ENCODE measurements at regions not wholly inside any gene's neighbourhood (a gene's known extent, or its start where the extent isn't known, plus 50 kb on each side); places are given as distances from the start of the nearest gene placed in this dataset.

- TF ChIP-seq, protein P1, sequence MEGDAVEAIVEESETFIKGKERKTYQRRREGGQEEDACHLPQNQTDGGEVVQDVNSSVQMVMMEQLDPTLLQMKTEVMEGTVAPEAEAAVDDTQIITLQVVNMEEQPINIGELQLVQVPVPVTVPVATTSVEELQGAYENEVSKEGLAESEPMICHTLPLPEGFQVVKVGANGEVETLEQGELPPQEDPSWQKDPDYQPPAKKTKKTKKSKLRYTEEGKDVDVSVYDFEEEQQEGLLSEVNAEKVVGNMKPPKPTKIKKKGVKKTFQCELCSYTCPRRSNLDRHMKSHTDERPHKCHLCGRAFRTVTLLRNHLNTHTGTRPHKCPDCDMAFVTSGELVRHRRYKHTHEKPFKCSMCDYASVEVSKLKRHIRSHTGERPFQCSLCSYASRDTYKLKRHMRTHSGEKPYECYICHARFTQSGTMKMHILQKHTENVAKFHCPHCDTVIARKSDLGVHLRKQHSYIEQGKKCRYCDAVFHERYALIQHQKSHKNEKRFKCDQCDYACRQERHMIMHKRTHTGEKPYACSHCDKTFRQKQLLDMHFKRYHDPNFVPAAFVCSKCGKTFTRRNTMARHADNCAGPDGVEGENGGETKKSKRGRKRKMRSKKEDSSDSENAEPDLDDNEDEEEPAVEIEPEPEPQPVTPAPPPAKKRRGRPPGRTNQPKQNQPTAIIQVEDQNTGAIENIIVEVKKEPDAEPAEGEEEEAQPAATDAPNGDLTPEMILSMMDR (IDR thresholded peaks at IDR 0.05; ENCODE audit: low read depth, low read length, missing control alignments) = peak; percentile 27
- Histone ChIP-seq H3K27ac (no peak overlapping the region), H3K36me3 (replicated peaks) (no peaks in the 10 kb centered on the region), H3K27me3 (replicated peaks) (no peaks in the 10 kb centered on the region), H3K4me3 (ENCODE audit: low read depth, low read length) (no peak overlapping the region)
- DNase-seq = no peak
- in situ Hi-C loops (cut with HindIII; ENCODE audit: low pct_ligation_motif_present, low sequenced_read_pairs) = no loop called here
Observed at GRCh38 chr13:47126432-47126831, 229.6 kb upstream of the HTR2A start.

- no peak for DNase-seq
- in situ Hi-C loops (cut with HindIII; ENCODE audit: low pct_ligation_motif_present, low sequenced_read_pairs) = no loop called here
- Histone ChIP-seq H3K4me3 (ENCODE audit: low read depth, low read length) (no peak overlapping the region), H3K36me3 (replicated peaks) (no peaks in the 10 kb centered on the region), H3K27ac (no peak overlapping the region), H3K27me3 (replicated peaks) (no peaks in the 10 kb centered on the region)
- TF ChIP-seq, protein P1 (IDR thresholded peaks at IDR 0.05; ENCODE audit: low read depth, low read length, missing control alignments) = no peak
Observed at GRCh38 chr13:47121092-47121763, 224.4 kb upstream of the HTR2A start.

DNA sequence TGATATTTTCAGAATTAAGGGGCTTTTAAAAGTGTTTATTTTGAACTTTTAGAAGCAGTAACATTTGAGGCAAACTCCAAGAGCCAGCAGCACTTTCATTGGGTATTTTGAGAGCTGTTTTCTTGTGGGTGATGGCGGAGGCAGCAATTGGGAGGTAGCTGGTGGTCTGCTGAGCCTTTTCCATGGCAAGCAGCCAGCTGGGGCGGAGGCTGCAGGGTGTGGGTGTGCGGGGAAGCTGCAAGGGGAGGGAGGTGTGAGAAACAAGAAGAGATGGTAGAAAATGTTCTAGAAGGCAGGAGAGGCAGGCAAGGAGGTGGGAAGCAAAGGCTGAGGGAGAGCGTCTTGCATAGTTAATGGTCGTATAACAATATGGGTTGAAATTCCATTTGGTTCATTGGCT, 223.4 kb upstream of the HTR2A start:
- H3K27me3 ChIP-seq (replicated peaks) = no peaks in the 10 kb centered on the region
- no peaks in the 10 kb centered on the region for H3K36me3 ChIP-seq (replicated peaks)
- H3K27ac ChIP-seq = no peak overlapping the region
- in situ Hi-C loops (cut with HindIII; ENCODE audit: low pct_ligation_motif_present, low sequenced_read_pairs) = no loop called here
- DNase-seq = no peak
- TF ChIP-seq, protein P1 (IDR thresholded peaks at IDR 0.05; ENCODE audit: low read depth, low read length, missing control alignments) = no peak
- no peak overlapping the region for H3K4me3 ChIP-seq (ENCODE audit: low read depth, low read length)

DNA sequence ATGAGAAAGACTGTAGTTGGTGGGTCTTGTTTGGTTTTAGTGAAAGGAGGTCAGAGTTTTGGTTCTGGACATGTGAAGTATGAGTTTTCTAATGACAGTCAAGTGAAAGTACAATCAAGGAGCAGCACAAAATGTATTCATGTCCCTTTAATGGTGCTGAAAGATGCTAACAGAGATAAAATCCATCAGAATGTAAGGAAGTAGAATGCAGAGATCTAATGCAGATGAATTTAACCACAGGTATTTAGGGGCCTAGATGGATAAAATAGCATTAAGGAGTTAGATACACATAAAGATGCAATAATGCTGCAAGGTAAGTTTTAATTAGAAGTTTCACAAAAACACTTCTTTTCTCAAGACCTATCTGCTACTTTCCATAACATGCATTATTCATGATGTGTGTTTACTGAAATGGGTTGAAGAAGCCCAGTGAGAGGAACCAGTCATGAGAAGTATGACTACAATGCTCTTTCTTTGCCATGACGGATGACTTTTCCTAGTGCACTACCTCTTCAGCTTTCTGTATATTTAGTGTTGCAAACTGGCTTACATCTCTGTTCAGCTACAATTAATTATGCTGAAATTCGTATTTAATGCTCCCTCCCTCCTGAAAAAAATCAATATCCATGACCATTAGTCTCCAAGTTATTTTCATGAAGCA, 222.9 kb upstream of the HTR2A start:
- H3K27ac ChIP-seq = no peak overlapping the region
- no peak for DNase-seq

DNA sequence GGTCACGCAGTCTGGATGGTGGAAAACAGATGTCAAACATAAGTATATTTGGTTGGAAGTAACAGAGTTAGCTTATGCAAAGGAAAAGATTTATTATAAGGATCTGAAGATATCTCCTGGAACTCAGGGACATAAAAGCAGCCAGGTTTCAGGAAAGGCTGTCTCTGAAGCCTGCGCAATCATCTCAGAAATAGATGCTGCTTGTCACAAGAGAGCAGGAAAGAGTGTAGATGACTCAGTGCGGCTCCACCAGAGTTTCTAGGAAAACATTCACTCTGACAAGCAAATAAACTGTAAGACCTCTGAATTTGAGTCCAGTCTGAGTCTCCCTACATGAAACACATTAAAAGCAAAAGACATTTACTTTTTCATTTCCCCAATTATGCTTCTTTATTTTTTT, 220.4 kb upstream of the HTR2A start:
- no peaks in the 10 kb centered on the region for H3K36me3 ChIP-seq (replicated peaks)
- peak; percentile 79 for DNase-seq
- H3K27me3 ChIP-seq (replicated peaks) = no peaks in the 10 kb centered on the region
- TF ChIP-seq, protein P1 (IDR thresholded peaks at IDR 0.05; ENCODE audit: low read depth, low read length, missing control alignments) = no peak
- in situ Hi-C loops (cut with HindIII; ENCODE audit: low pct_ligation_motif_present, low sequenced_read_pairs) = no loop called here
- H3K27ac ChIP-seq = no peak overlapping the region
- no peak overlapping the region for H3K4me3 ChIP-seq (ENCODE audit: low read depth, low read length)

More for the DNA sequence above, 222.9 kb upstream of the HTR2A start:
- TF ChIP-seq, protein P1 (IDR thresholded peaks at IDR 0.05; ENCODE audit: low read depth, low read length, missing control alignments) = no peak
- no peak overlapping the region for H3K4me3 ChIP-seq (ENCODE audit: low read depth, low read length)
- no peaks in the 10 kb centered on the region for H3K27me3 ChIP-seq (replicated peaks)
- in situ Hi-C loops (cut with HindIII; ENCODE audit: low pct_ligation_motif_present, low sequenced_read_pairs) = no loop called here
- no peaks in the 10 kb centered on the region for H3K36me3 ChIP-seq (replicated peaks)
